K562 (cell line): ENCODE measurements at regions not wholly inside any gene's neighbourhood (a gene's known extent, or its start where the extent isn't known, plus 50 kb on each side); places are given as distances from the start of the nearest gene placed in this dataset.

ENCODE experiments used
- ATAC-seq: fragments of 200-7000 bp; cut with Tn5 transposase; 3 replicates; pipeline ENCODE4 v1.9.1; 2020; ENCODE audit warnings: moderate library complexity
- BruUV-seq: library from RNA; stranded (reverse); fragments of 400-500 nt; replicated peaks from 2 replicates; lab custom pipeline; 2021; lab: Mats Ljungman, UMichigan
- CTCF ChIA-PET: fragments of 300-600 bp; formaldehyde crosslinking; extraction: SDS; loops from one replicate; lab custom pipeline; 2021; ENCODE audit warnings: low intra/inter-chr PET ratio; lab: Yijun Ruan, JAX
- POLR2A ChIA-PET: fragments of 300-600, 350-650 bp; sonication (Branson Sonifier 250); formaldehyde crosslinking; extraction: SDS; loops from one replicate; lab custom pipeline; 2021; ENCODE audit warnings: antibody characterized with exemption, inconsistent platforms; lab: Yijun Ruan, JAX
- DNase-seq, 4 experiments: peaks; one replicate each; pipeline versions ENCODE4 v3.0.0 to v3.0.0-alpha.2; 2011 to 2018; ENCODE audit warnings: low spot score in 3 of 4, mixed read lengths in 3 of 4; ENCODE audit errors: extremely low read depth in 1 of 4
- FAIRE-seq: peaks from 2 replicates; lab custom pipeline; 2011; peaks lifted over from hg19 to GRCh38; lab: Jason Lieb, UNC
- H2AFZ ChIP-seq: 2 replicates; pipeline ENCODE4 v1.6.0; 2011; ENCODE audit warnings: low read depth, low read length, control low read depth, inconsistent platforms
- H3K27ac ChIP-seq: fragments of 200-600 bp; 3 replicates; pipeline ENCODE4 v1.8.0; 2011; ENCODE audit warnings: low read depth, mild to moderate bottlenecking, control low read depth, inconsistent platforms, low read length, moderate library complexity, mixed read lengths; ENCODE audit errors: extremely low read depth
- H3K27me3 ChIP-seq, 2 experiments: fragments of 300-600 bp in 1 of 2; 2 replicates in 1 of 2; 3 replicates in 1 of 2; pipeline versions ENCODE4 v1.6.0 to v1.8.0; 2011; ENCODE audit warnings: inconsistent platforms in 2 of 2, low read length in 2 of 2, mild to moderate bottlenecking in 1 of 2, mixed read lengths in 1 of 2, moderate library complexity in 1 of 2; ENCODE audit not compliant: control insufficient read depth in 2 of 2, insufficient read depth in 2 of 2
- H3K36me3 ChIP-seq: fragments of 300-600 bp; 3 replicates; pipeline ENCODE4 v1.8.0; 2011; ENCODE audit warnings: mild to moderate bottlenecking, low read length, inconsistent platforms; ENCODE audit not compliant: control insufficient read depth, insufficient read depth
- H3K4me1 ChIP-seq, 2 experiments: fragments of 200-600 bp in 1 of 2; replicated peaks in 1 of 2; 2 replicates in 1 of 2; 3 replicates in 1 of 2; pipeline versions ENCODE4 v1.5.1 to v1.8.0; 2011; ENCODE audit warnings: inconsistent platforms in 2 of 2, low read length in 2 of 2, mild to moderate bottlenecking in 1 of 2, mixed read lengths in 1 of 2, moderate library complexity in 1 of 2; ENCODE audit not compliant: control insufficient read depth in 2 of 2, insufficient read depth in 2 of 2
- H3K4me2 ChIP-seq: 2 replicates; pipeline ENCODE4 v1.6.1; 2011; ENCODE audit warnings: low read length, control low read depth, inconsistent platforms, mixed read lengths; ENCODE audit not compliant: insufficient read depth
- H3K4me3 ChIP-seq: fragments of 200-600 bp; sonication (generic), shearing (Covaris generic); 2 replicates; pipeline ENCODE4 v1.5.1; 2016; ENCODE audit warnings: control low read depth, inconsistent platforms
- H3K79me2 ChIP-seq: fragments of 200-600 bp; 3 replicates; pipeline ENCODE4 v1.8.0; 2011; ENCODE audit warnings: low read length, inconsistent platforms; ENCODE audit not compliant: control insufficient read depth, insufficient read depth
- H3K9ac ChIP-seq, 2 experiments: 2 replicates each; pipeline versions ENCODE4 v1.6.0 to v1.6.1; 2011; ENCODE audit warnings: low read depth in 2 of 2, low read length in 2 of 2, control low read depth in 1 of 2, inconsistent platforms in 1 of 2, mild to moderate bottlenecking in 1 of 2, mixed read lengths in 1 of 2; ENCODE audit not compliant: insufficient read depth in 1 of 2
- H3K9me1 ChIP-seq: one replicate; pipeline ENCODE4 v1.6.0; 2011; ENCODE audit warnings: inconsistent platforms, mild to moderate bottlenecking, low read length, moderate library complexity; ENCODE audit not compliant: control insufficient read depth, insufficient read depth
- H3K9me3 ChIP-seq: replicated peaks from 2 replicates; pipeline ENCODE4 v1.5.1; 2011; ENCODE audit warnings: low read depth, low read length, inconsistent platforms; ENCODE audit not compliant: control insufficient read depth, insufficient read depth
- H4K20me1 ChIP-seq: replicated peaks from 2 replicates; pipeline ENCODE4 v1.6.1; 2011; ENCODE audit warnings: low read length, inconsistent platforms, mixed read lengths; ENCODE audit not compliant: control insufficient read depth, insufficient read depth
- CBX5 ChIP-seq: IDR thresholded peaks from 2 replicates; pipeline ENCODE4 v1.6.1; 2014; ENCODE audit warnings: low read depth, borderline replicate concordance
- CREB3 ChIP-seq: fragments of 450-650 bp; conservative IDR thresholded peaks from 2 replicates; pipeline ENCODE4 v1.6.1; 2016; ENCODE audit warnings: missing genetic modification characterization, low read depth, mild to moderate bottlenecking, missing compliant biosample characterization, moderate library complexity
- DACH1 ChIP-seq: fragments of 450-650 bp; IDR thresholded peaks from 2 replicates; pipeline ENCODE4 v1.6.1; 2018; ENCODE audit not compliant: partially characterized antibody
- EHMT2 ChIP-seq: fragments of 450-650 bp; IDR thresholded peaks from 2 replicates; pipeline ENCODE4 v1.6.1; 2018; ENCODE audit warnings: antibody characterized with exemption
- ESRRB ChIP-seq: fragments of 250-450 bp; sonication (Bioruptor Pico); IDR thresholded peaks from 2 replicates; pipeline ENCODE4 v1.5.0; 2020; ENCODE audit warnings: mild to moderate bottlenecking, moderate library complexity, borderline replicate concordance
- FOXK2 ChIP-seq, 2 experiments: fragments of 450-650 bp; IDR thresholded peaks in 1 of 2; conservative IDR thresholded peaks in 1 of 2; 2 replicates each; pipeline ENCODE4 v1.6.1; 2016; ENCODE audit warnings: low read depth in 2 of 2, mild to moderate bottlenecking in 1 of 2
- FOXO4 ChIP-seq: fragments of 450-650 bp; formaldehyde crosslinking; IDR thresholded peaks from 2 replicates; pipeline ENCODE4 v1.4.0; 2020; ENCODE audit warnings: mild to moderate bottlenecking, moderate library complexity
- HMG20B ChIP-seq: fragments of 250-450 bp; sonication (Bioruptor Pico); IDR thresholded peaks from 2 replicates; pipeline ENCODE4 v1.5.0; 2021; ENCODE audit warnings: mild to moderate bottlenecking
- ILK ChIP-seq: fragments of 450-650 bp; IDR thresholded peaks from 2 replicates; pipeline ENCODE4 v1.6.1; 2016; ENCODE audit warnings: missing genetic modification characterization, low read depth, mild to moderate bottlenecking, missing compliant biosample characterization, moderate library complexity, borderline replicate concordance
- KLF13 ChIP-seq: fragments of 450-650 bp; IDR thresholded peaks from 2 replicates; pipeline ENCODE4 v1.6.1; 2016; ENCODE audit warnings: missing genetic modification characterization, low read depth, mild to moderate bottlenecking, missing compliant biosample characterization, moderate library complexity, borderline replicate concordance
- MEF2D ChIP-seq: conservative IDR thresholded peaks from 2 replicates; pipeline ENCODE4 v1.6.1; 2016; ENCODE audit warnings: low read depth, missing genetic modification characterization, missing compliant biosample characterization
- NEUROD1 ChIP-seq: fragments of 150-350 bp; IDR thresholded peaks from 2 replicates; pipeline ENCODE4 v1.6.1; 2014; ENCODE audit warnings: borderline replicate concordance, low read length, low read depth; ENCODE audit not compliant: partially characterized antibody
- POLR2A ChIP-seq: fragments of 450-650 bp; conservative IDR thresholded peaks from 2 replicates; pipeline ENCODE4 v1.6.1; 2016
- ZNF280A ChIP-seq: fragments of 450-650 bp; IDR thresholded peaks from 2 replicates; pipeline ENCODE4 v1.6.1; 2018; ENCODE audit warnings: mild to moderate bottlenecking, low read depth; ENCODE audit not compliant: partially characterized antibody
- ZNF444 ChIP-seq: fragments of 250-450 bp; sonication (Bioruptor Pico); IDR thresholded peaks from 2 replicates; pipeline ENCODE4 v1.4.0; 2020; ENCODE audit warnings: mild to moderate bottlenecking, moderate library complexity
- ZNF644 ChIP-seq: fragments of 200-800 bp; sonication (Bioruptor generic); IDR thresholded peaks from 2 replicates; pipeline ENCODE4 v1.6.1; 2016; ENCODE audit warnings: low read depth, missing genetic modification characterization, missing compliant biosample characterization
- WGBS: fragments of 100-300 bp; shearing (Covaris generic); methylation state at CpG from one replicate; pipeline ENCODE4 v1.1.6; 2016; ENCODE audit warnings: low coverage, mixed read lengths; ENCODE audit not compliant: insufficient coverage; ENCODE audit errors: missing lambda C conversion rate; 5-methylcytosine and 5-hydroxymethylcytosine counted together
- in situ Hi-C: fragments of 300-500 bp; cut with MboI; formaldehyde crosslinking; loops from 4 replicates; pipeline ENCODE4 v1.15.0; 2018; ENCODE audit warnings: inconsistent platforms, mixed read lengths
- intact Hi-C: fragments of 100-400 bp; cut with micrococcal nuclease; formaldehyde crosslinking; loops from 2 replicates; pipeline ENCODE4 v1.14.2; 2022
- TF ChIP-seq, protein P1 (sequence below): fragments of 250-450 bp; sonication (Bioruptor Pico); IDR thresholded peaks from 2 replicates; pipeline ENCODE4 v1.9.0; 2021; ENCODE audit warnings: mild to moderate bottlenecking

DNA sequence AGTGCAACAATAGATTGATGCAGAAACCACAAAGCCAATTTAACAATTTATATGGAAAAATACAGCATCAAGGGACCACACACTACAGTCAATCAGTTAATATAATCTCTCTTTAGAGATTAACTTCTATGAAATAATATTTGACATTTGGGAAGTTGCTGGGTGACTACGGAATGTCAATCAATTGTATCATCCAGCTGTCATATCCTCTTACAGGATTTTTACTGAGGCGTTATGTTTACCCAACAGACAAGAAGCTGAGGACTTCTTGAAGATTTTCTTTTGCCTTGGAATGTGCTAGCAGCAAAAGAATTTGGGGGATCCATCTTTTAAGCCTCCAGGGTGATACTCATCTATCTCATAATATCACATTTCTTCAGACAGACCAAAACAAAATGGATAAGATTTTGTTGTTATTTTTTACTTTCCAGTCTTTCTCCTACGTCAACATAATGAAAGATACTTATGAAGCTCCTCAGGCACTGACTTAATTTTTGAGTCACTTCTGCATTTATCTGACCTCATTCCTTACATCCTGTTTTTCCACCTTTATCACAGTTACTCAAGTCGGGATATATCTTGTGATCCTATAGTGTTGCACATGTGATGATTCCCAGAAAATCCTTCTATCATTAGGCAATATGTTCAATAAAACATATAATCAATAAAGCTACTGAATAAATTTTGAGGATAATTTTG, 227.2 kb upstream of the SPHKAP start:
- FAIRE-seq (no peak), ATAC-seq (no peak), DNase-seq (no peak)
- POLR2A ChIA-PET, result no interaction called here
- intact Hi-C loops (no loop called here), in situ Hi-C loops (no loop called here)
- Histone ChIP-seq H3K9me3 (0 out of 2 replicates have a peak, but pooled peaks cover 1% of the 10 kb centered on the region), H3K4me3 (no peak overlapping the region), H3K4me1 (no peaks in the 10 kb centered on the region), H3K27ac (no peak overlapping the region), H3K27me3 (no peaks in the 10 kb centered on the region), H3K9me1 (no peaks in the 10 kb centered on the region), H4K20me1 (no peaks in the 10 kb centered on the region), H3K9ac (no peak overlapping the region), H3K4me2 (no peak overlapping the region), H3K36me3 (no peaks in the 10 kb centered on the region), H2AFZ (no peak overlapping the region), H3K79me2 (no peaks in the 10 kb centered on the region)
- WGBS, result 0% methylated on average over 4 of the region's 4 CpGs
- no TSS peak for BruUV-seq
- CTCF ChIA-PET, result no interaction called here
- TF ChIP-seq CREB3 (tag), result no peak
- TF ChIP-seq ESRRB, result no peak
- TF ChIP-seq CBX5, result no peak
- TF ChIP-seq MEF2D (tag), result no peak
- no peak for TF ChIP-seq POLR2A
- TF ChIP-seq ZNF444 (CRISPR knock-in tag), result no peak
- TF ChIP-seq FOXK2 (conservative IDR thresholded peaks at IDR 0.05 in 1 of 2, IDR thresholded peaks at IDR 0.05 in 1 of 2; ENCODE audit: low read depth in 2 of 2), result no peak
- no peak for TF ChIP-seq NEUROD1
- TF ChIP-seq HMG20B (CRISPR knock-in tag), result no peak
- TF ChIP-seq ZNF280A, result no peak
- TF ChIP-seq, protein P1, sequence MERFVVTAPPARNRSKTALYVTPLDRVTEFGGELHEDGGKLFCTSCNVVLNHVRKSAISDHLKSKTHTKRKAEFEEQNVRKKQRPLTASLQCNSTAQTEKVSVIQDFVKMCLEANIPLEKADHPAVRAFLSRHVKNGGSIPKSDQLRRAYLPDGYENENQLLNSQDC (CRISPR knock-in tag), result no peak
- TF ChIP-seq DACH1, result no peak
- no peak for TF ChIP-seq KLF13
- no peak for TF ChIP-seq EHMT2
- no peak for TF ChIP-seq ILK (tag)
- TF ChIP-seq FOXO4, result no peak
- no peak for TF ChIP-seq ZNF644 (tag)
